Activated CD8-positive, alpha-beta memory T cell treated with anti-CD3 and anti-CD28 coated beads, Interleukin-2, amount 10 ng/mL, durations not matched to agents 7 days and 5 days (primary cell): ENCODE measurements at regions not wholly inside any gene's neighbourhood (a gene's known extent, or its start where the extent isn't known, plus 50 kb on each side); places are given as distances from the start of the nearest gene placed in this dataset.

ENCODE experiments used
- ATAC-seq: fragments of 150-1000 bp; cut with Tn5 transposase; one replicate; pipeline ENCODE4 v1.10.0; 2021; ENCODE audit warnings: moderate library complexity
- CTCF ChIA-PET: fragments of 350-600 bp; sonication (Branson Sonifier 250); formaldehyde crosslinking; loops from one replicate; lab custom pipeline; 2021; ENCODE audit warnings: antibody characterized with exemption; lab: Charles Lee
- DNase-seq: peaks from one replicate; pipeline ENCODE4 v3.0.0-alpha.2; 2020
- H3K27ac Mint-ChIP-seq: one replicate; pipeline ENCODE4 v1.8.0; 2021; ENCODE audit warnings: mild to moderate bottlenecking, mixed read lengths
- H3K27me3 Mint-ChIP-seq: one replicate; pipeline ENCODE4 v1.8.0; 2021; ENCODE audit warnings: mixed read lengths
- H3K36me3 Mint-ChIP-seq: one replicate; pipeline ENCODE4 v1.8.0; 2021; ENCODE audit warnings: mild to moderate bottlenecking, mixed read lengths
- H3K4me1 Mint-ChIP-seq: one replicate; pipeline ENCODE4 v1.8.0; 2021; ENCODE audit warnings: mixed read lengths
- H3K4me3 Mint-ChIP-seq: one replicate; pipeline ENCODE4 v1.8.0; 2021; ENCODE audit warnings: mild to moderate bottlenecking, moderate library complexity, mixed read lengths
- H3K9me3 Mint-ChIP-seq: one replicate; pipeline ENCODE4 v1.8.0; 2022; ENCODE audit warnings: low read depth, mixed read lengths

DNA sequence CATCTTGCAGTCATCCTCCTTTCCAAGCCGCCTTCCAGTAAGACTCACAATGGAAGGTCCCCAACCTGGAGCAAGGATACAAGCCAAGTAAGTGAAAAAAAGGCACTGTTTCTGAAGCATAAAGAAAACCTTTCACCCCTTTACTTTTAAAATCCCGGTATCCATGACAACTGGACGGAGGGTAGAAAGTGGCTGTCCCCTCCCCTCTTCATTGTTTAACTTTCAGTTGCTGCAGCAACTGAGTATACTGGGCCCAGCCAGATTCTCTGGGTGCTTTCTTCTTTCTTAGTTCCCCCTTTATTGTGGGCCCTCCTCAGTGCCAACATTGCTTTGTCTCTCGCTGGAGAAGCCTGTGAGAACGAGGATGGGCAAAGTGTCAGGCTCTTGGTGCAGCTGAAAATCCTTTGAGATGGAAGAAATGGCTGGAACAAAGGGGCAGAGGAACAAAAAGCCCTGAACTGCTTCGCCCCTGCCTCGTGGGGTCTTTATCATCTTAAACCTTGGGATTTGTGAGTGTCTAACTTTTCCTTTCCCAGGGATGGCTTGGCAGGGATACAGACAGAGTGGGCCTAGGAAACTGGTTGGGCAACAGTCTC lies 224.0 kb upstream of the RGMA start:
- CTCF ChIA-PET = no interaction called here
- H3K4me3 Mint-ChIP-seq = no peak overlapping the region
- H3K4me1 Mint-ChIP-seq = no peaks in the 10 kb centered on the region
- peaks cover 19% of the 10 kb centered on the region for H3K27me3 Mint-ChIP-seq
- H3K27ac Mint-ChIP-seq = no peak overlapping the region
- no peaks in the 10 kb centered on the region for H3K9me3 Mint-ChIP-seq
- H3K36me3 Mint-ChIP-seq = no peaks in the 10 kb centered on the region
- DNase-seq = no peak
- ATAC-seq = no peak

DNA sequence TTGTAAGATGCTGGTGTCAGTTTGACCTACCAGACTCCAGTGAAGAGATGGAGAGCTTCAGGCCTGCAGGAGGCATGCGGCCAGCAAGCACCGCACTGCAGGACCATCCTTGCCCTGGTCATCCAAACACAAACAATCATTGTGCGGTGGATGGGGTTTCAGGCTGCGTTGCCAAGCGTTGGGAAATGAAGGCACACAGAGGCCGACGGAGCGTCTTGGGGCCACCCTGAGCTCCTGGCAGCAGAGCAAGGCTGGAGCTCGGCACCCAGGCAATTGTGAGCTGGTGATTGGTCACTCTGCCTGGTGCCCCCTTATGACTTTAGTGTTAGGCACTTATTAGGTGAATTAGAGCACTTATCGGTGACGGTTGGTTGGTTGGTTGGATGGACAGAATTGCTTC lies 222.6 kb upstream of the RGMA start:
- ATAC-seq = no peak
- Mint-ChIP-seq H3K4me1 (no peaks in the 10 kb centered on the region), H3K9me3 (no peaks in the 10 kb centered on the region), H3K36me3 (no peaks in the 10 kb centered on the region), H3K27ac (no peak overlapping the region), H3K27me3 (peaks cover 13% of the 10 kb centered on the region), H3K4me3 (no peak overlapping the region)
- no peak for DNase-seq
- CTCF ChIA-PET = no interaction called here

DNA sequence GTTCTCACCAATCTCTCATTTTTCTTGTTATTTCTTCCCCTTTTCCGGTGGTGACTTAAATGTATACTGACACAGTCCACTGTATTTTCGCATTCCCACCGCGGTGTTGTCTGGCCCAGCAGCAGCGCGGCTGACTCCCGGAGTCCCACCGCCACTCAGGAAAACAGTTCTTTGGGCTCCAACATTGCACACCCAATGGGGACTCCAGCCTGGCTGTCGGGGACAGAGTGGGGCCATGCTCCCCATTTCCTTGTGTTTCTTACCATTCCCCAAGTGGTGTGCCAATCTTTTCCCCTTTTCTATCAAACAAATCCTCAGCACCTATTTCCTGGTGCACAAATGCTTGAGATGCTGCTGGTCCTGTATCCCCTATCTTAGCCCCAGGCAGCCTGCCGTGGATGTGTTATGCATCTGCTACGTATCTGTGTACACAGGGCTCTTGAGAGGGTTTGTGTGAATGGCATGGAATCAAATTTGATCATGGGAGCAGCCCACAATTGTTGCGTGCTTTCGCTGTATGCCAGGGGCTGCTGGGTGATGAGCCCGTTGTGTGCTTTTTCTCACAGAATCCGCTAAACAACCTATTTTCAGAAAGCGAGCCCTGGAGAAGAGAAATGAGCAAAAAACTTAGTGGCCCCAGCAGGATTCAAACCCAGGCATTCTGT lies 219.1 kb upstream of the RGMA start:
- no peaks in the 10 kb centered on the region for H3K4me1 Mint-ChIP-seq
- peaks cover 8% of the 10 kb centered on the region for H3K27me3 Mint-ChIP-seq
- ATAC-seq (no peak), DNase-seq (no peak)
- no peaks in the 10 kb centered on the region for H3K36me3 Mint-ChIP-seq
- H3K9me3 Mint-ChIP-seq = no peaks in the 10 kb centered on the region
- H3K4me3 Mint-ChIP-seq = no peak overlapping the region
- CTCF ChIA-PET = no interaction called here
- H3K27ac Mint-ChIP-seq = no peak overlapping the region

DNA sequence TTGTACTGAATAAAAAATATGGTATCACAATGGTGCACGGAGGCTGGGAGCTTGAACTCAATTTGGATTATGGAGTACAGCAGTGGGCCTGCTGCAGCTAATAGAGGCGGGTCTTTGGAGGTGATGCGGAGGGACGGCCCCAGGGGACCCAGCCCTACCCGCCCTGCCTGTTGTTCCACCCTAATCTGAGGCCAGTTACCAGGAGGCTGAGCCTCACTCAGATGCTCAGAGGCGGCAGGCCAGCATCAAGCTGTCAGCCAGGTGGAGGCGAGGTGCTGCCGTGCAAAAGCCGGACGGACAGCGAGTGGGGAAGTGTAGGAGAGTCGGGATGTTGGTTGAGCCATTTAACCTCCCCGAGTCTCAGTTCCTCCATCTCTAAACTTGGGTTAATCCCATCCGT lies 218.5 kb upstream of the RGMA start:
- no peak overlapping the region for H3K27ac Mint-ChIP-seq
- no peak for DNase-seq
- H3K4me3 Mint-ChIP-seq = no peak overlapping the region
- no peaks in the 10 kb centered on the region for H3K9me3 Mint-ChIP-seq
- no peaks in the 10 kb centered on the region for H3K4me1 Mint-ChIP-seq
- H3K36me3 Mint-ChIP-seq = no peaks in the 10 kb centered on the region
- ATAC-seq = no peak
- H3K27me3 Mint-ChIP-seq = peaks cover 10% of the 10 kb centered on the region
- CTCF ChIA-PET = no interaction called here

DNA sequence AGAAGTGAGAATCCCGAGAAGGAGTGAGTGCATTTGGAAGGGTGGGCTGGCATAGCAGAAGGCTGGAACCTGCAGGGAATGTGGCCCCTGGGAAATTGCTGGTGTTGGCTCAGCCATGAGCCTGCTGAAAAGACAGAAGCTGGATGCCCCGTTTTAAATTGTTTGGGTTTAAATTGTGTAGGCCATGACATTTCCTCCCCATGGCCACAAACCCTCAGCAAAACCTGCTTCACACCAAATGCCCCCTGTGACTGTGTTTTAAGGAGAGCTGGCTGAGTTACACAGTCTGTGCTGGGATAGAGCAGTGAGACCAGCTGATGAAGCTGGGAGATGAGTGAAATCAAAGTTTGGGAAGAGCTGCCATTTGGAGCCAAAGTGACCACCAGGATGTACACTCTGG lies 216.3 kb upstream of the RGMA start:
- peaks cover 17% of the 10 kb centered on the region for H3K27me3 Mint-ChIP-seq
- H3K27ac Mint-ChIP-seq = no peak overlapping the region
- no peak overlapping the region for H3K4me3 Mint-ChIP-seq

DNA sequence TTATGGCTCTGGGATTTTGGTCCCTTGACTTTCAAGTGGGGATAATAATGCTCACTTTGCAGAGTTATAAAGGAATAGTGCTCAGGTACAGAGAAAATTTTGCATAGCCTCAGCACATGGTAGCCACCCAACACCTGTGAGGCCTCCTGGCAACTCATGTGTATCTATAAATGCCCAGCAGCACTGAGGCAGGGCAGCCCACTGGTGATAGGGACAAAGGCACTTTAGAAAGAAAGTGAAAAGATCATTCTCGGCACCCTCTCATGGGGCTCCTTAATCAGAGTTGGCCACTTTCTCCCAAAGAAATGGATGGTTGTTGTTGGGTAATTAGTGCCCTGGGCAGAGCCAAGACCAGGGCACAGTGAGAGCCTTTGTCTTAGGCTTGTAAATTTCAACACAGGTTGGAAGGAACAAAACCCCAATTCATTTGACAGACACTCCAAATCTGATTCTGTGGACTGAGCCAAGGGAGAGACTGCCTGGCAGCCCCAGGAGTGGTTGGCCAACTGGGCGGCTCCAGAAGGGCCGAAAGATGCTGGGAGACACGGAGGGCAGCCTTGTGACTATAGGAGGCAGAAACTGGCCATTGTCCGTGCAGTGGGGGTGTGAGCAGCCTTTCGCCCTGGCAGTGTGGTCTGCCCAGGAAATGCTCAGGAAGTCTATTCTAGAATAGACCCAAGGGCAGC lies 213.2 kb upstream of the RGMA start:
- H3K4me3 Mint-ChIP-seq = no peak overlapping the region
- peaks cover 17% of the 10 kb centered on the region for H3K27me3 Mint-ChIP-seq
- ATAC-seq = no peak
- H3K4me1 Mint-ChIP-seq = no peaks in the 10 kb centered on the region
- H3K36me3 Mint-ChIP-seq = no peaks in the 10 kb centered on the region
- no peak overlapping the region for H3K27ac Mint-ChIP-seq
- CTCF ChIA-PET = interaction anchor here (1.0 to 1.2 kb wide), 2 partner anchors 214 to 215 kb away, joined by 3 to 5 read pairs; no protein-coding TSS in a partner anchor
- no peak for DNase-seq
- no peaks in the 10 kb centered on the region for H3K9me3 Mint-ChIP-seq

More for the DNA sequence above, 216.3 kb upstream of the RGMA start:
- H3K9me3 Mint-ChIP-seq = no peaks in the 10 kb centered on the region
- DNase-seq (no peak), ATAC-seq (no peak)
- H3K36me3 Mint-ChIP-seq = no peaks in the 10 kb centered on the region
- H3K4me1 Mint-ChIP-seq = no peaks in the 10 kb centered on the region
- CTCF ChIA-PET = no interaction called here

DNA sequence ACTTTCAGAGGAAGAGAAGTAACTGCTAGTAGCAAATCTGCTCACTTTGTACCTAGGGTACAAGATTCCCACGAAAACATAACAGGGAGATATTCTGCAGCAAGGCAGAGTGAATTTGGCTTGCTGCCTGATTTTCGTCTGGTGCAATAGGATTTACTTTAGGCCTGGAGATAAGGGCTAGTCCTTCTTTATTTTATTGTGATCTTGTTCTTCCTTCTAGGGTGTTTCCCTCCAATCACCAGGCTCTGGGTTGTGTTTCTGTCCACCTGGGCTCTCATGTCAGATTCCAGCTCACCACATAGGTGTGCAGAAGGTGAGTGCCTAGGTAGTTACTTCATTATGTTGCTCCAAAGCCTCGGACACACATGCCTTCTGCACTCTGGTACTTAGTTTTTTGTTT lies 211.8 kb upstream of the RGMA start:
- no peak overlapping the region for H3K4me3 Mint-ChIP-seq
- CTCF ChIA-PET = interaction anchor here (1.0 to 1.2 kb wide), 2 partner anchors 212 to 213 kb away, joined by 3 to 5 read pairs; no protein-coding TSS in a partner anchor
- H3K27me3 Mint-ChIP-seq = peaks cover 17% of the 10 kb centered on the region
- ATAC-seq = no peak
- no peaks in the 10 kb centered on the region for H3K36me3 Mint-ChIP-seq
- H3K9me3 Mint-ChIP-seq = no peaks in the 10 kb centered on the region
- peak; percentile 11 for DNase-seq
- H3K4me1 Mint-ChIP-seq = no peaks in the 10 kb centered on the region
- no peak overlapping the region for H3K27ac Mint-ChIP-seq

DNA sequence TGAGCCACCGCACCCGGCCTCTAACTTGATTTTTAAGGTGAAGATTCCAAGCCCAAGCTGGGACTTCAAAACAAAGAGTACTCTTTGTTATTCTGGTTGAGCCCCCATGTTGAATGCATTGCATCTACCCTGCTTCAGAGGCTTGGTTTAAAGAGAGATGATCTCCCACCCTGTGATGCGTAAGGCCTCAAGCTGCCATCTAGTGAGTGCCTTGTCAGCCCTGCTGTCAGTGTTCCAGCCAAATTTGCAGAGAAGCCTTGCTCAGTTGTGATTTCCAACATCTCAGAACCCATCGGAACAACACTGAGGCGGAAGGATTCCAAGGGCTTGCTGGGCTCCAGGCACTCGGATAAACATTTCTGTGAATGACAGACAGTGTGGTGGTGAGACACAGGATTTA lies 210.7 kb upstream of the RGMA start:
- H3K4me3 Mint-ChIP-seq = no peak overlapping the region
- H3K27me3 Mint-ChIP-seq = peaks cover 22% of the 10 kb centered on the region
- H3K4me1 Mint-ChIP-seq = no peaks in the 10 kb centered on the region
- CTCF ChIA-PET = no interaction called here
- no peaks in the 10 kb centered on the region for H3K36me3 Mint-ChIP-seq
- DNase-seq (peak; percentile 22), ATAC-seq (no peak)
- H3K27ac Mint-ChIP-seq = no peak overlapping the region
- no peaks in the 10 kb centered on the region for H3K9me3 Mint-ChIP-seq

DNA sequence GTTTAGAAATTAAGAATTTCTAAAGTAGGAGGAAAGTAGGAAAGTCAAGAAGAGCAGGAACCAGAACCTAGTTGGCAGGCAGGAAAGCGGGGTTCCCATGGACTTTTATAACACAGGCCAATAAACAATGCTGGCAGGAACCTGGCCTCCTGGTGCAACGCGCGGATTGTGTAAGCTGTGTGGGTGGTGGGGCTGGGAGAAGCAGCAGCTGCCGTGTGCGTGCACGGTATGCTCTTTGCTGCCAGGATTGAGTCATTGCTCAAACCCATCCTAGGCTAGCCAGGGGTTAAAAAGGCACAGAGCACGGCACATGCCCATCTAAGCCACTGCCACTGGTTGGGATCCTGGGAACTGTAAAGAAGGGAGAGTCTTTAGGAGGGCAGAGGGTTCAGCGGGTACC lies 209.9 kb upstream of the RGMA start:
- H3K27ac Mint-ChIP-seq = no peak overlapping the region
- peaks cover 18% of the 10 kb centered on the region for H3K27me3 Mint-ChIP-seq
- no peaks in the 10 kb centered on the region for H3K9me3 Mint-ChIP-seq
- no peak for ATAC-seq
- CTCF ChIA-PET = no interaction called here
- H3K4me1 Mint-ChIP-seq = no peaks in the 10 kb centered on the region
- DNase-seq = peak; percentile 29
- no peaks in the 10 kb centered on the region for H3K36me3 Mint-ChIP-seq
- no peak overlapping the region for H3K4me3 Mint-ChIP-seq

DNA sequence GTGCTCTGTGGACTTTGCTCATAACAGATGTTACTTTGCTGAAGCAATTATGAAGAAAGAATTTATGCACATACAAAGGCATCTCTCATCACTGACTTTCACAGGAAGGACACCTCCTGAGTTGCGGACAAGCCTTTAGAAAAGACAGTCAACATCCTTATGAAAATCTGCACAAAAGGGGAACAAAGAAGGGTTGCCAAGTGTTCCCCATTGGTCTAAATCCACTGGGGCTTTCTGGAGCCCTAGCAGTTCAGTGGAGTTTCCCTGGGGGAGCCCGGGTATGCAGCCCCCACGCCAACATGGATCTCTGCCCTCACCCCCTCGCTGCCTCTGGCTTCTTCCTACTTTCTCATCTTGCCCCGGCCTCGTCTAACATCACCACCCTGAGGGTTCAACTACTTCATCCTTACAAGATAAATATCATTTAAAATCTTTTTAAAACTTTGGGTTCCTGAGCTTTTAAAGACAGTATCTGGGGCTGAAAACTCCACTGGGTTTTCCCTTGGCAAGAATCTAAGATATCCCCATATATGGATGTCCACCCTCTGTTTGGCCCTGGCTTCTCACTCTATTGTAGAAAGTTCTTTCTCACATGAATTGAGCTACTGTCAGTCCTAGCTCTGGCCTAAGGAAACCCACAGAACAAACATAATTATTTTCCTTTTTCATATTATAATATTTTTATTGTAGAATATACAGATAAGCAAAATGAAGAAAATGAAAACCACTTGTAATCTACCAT lies 207.9 kb upstream of the RGMA start:
- Mint-ChIP-seq H3K4me1 (no peaks in the 10 kb centered on the region), H3K4me3 (no peak overlapping the region), H3K9me3 (no peaks in the 10 kb centered on the region), H3K36me3 (no peaks in the 10 kb centered on the region), H3K27me3 (peaks cover 15% of the 10 kb centered on the region), H3K27ac (no peak overlapping the region)
- CTCF ChIA-PET = interaction anchor here (1.7 kb wide), 1 partner anchor 209 kb away, joined by 7 read pairs; no protein-coding TSS in a partner anchor
- ATAC-seq = no peak
- peak; percentile 8 for DNase-seq

DNA sequence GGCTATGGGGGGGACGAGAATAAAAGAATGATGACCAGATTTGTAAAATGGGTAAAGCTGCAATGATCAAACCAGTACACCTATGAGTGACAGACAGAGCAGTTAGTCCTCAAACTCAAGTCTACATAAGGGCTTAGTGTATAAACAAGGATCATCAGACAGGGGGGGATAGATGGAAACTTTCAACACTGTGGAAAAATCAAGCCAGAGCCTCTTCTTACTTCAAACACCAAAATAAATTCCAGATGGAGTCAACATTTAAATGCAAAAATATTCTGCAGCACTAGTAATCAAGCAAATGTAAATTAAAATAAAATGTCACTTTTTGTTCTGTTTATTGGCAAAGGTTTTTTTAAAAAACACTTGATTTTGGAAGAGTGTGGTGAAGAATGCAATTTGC lies 205.9 kb upstream of the RGMA start:
- ATAC-seq (no peak), DNase-seq (no peak)
- H3K27ac Mint-ChIP-seq = no peak overlapping the region
- no peaks in the 10 kb centered on the region for H3K9me3 Mint-ChIP-seq
- peaks cover 18% of the 10 kb centered on the region for H3K27me3 Mint-ChIP-seq
- no peaks in the 10 kb centered on the region for H3K36me3 Mint-ChIP-seq
- no peak overlapping the region for H3K4me3 Mint-ChIP-seq
- peaks cover 1% of the 10 kb centered on the region for H3K4me1 Mint-ChIP-seq
- CTCF ChIA-PET = interaction anchor here (1.0 kb wide), 1 partner anchor 207 kb away, joined by 3 read pairs; no protein-coding TSS in a partner anchor

DNA sequence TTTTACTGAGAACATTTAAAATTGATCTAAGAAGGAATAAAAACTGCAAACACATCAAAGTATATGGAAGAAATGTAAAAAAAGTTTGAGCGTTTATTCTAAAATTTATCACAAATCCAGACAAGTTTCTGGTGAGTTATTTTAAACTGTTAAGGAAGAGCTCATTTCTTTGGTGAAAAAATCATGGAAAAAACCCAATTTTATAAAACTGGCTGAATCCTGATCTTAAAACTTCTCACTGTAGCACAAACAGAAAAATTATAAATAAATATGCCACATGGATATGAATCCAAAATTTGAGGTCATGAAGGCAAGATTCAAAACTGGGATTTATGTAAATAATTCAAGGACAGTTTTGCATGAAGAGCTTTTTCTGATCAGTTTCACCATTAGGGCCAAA lies 205.1 kb upstream of the RGMA start:
- Mint-ChIP-seq H3K4me1 (peaks cover 4% of the 10 kb centered on the region), H3K36me3 (no peaks in the 10 kb centered on the region), H3K27ac (no peak overlapping the region), H3K4me3 (no peak overlapping the region), H3K9me3 (no peaks in the 10 kb centered on the region), H3K27me3 (peaks cover 21% of the 10 kb centered on the region)
- no peak for DNase-seq
- no peak for ATAC-seq
- CTCF ChIA-PET = interaction anchor here (1.0 kb wide), 1 partner anchor 207 kb away, joined by 3 read pairs; no protein-coding TSS in a partner anchor

DNA sequence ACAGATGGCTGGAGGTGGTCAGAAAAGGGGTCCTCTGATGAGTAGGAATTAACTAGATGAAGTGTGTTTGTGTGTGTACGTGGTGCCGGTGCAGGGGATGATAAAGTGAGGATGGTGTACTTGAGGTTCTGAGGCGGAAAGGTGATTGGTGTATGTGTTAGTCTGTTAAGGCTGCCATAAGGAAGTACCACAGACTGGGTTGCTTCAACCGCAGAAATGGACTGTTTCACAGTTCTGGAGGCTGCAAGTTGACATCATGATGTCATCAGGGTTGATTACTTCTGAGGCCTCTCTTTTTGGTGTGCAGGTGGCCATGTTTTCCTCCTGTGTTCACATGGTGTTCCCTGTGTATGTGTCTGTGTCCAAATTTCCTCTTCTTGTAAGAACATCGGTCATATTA lies 202.4 kb upstream of the RGMA start:
- CTCF ChIA-PET = interaction anchor here (1.1 to 2.1 kb wide), 2 partner anchors 33 to 204 kb away, joined by 3 to 5 read pairs; no protein-coding TSS in a partner anchor
- Mint-ChIP-seq H3K4me3 (no peak overlapping the region), H3K27me3 (peaks cover 21% of the 10 kb centered on the region), H3K36me3 (no peaks in the 10 kb centered on the region), H3K27ac (no peak overlapping the region), H3K9me3 (no peaks in the 10 kb centered on the region), H3K4me1 (peaks cover 4% of the 10 kb centered on the region)
- ATAC-seq = no peak
- DNase-seq = peak; percentile 33
